T-helper 2 cell treated with Interferon-gamma antibody and Interleukin-4, amounts not matched to agents 100 ng/mL and 5 ng/mL, for 36 hours (primary cell): ENCODE measurements at regions not wholly inside any gene's neighbourhood (a gene's known extent, or its start where the extent isn't known, plus 50 kb on each side); places are given as distances from the start of the nearest gene placed in this dataset.

ENCODE experiments used
- intact Hi-C: fragments of 100-400 bp; cut with micrococcal nuclease; formaldehyde crosslinking; loops from one replicate; pipeline ENCODE4 v1.15.1; 2023

DNA sequence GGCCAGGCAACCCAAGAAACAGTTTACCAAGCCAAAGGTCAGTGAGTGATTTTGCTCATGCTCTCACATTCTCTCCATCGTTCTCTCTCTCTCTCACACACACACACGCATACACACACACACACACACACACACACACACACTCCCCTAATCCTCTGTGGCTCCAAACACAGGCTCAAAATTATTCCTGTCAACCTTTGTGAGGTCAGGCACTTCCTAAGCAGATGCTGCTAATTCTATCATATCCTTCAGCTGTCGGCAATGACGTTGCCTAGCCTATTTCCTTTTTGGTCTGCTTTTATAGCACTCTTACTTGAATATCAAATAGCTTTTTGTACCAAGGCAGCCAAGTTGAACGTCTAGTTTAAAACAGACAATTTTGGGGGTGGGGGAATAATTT, 98.9 kb upstream of the EGLN3 start:
- intact Hi-C loops, result loop anchor here (10.0 kb wide), 1 partner anchor 1975 kb away; the partner anchor contains the start of gene ARHGAP5

DNA sequence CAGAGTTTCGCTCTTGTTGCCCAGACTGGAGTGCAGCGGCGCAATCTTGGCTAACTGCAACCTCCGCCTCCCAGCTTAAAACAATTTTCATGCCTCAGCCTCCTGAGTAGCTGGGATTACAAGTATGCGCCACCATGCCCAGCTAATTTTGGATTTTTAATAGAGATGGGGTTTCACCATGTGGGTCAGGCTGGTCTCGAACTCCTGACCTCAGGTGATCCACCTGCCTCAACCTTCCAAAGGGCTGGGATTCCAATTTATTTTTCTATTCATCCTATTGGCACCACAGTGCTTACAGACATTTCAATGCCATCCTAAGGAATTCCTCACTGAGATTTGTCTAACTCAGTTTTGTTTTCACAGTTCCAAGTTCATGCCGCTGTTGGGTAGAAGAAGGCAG, 98.3 kb upstream of the EGLN3 start:
- intact Hi-C loops, result loop anchor here (10.0 kb wide), 1 partner anchor 1974 kb away; the partner anchor contains the start of gene ARHGAP5

DNA sequence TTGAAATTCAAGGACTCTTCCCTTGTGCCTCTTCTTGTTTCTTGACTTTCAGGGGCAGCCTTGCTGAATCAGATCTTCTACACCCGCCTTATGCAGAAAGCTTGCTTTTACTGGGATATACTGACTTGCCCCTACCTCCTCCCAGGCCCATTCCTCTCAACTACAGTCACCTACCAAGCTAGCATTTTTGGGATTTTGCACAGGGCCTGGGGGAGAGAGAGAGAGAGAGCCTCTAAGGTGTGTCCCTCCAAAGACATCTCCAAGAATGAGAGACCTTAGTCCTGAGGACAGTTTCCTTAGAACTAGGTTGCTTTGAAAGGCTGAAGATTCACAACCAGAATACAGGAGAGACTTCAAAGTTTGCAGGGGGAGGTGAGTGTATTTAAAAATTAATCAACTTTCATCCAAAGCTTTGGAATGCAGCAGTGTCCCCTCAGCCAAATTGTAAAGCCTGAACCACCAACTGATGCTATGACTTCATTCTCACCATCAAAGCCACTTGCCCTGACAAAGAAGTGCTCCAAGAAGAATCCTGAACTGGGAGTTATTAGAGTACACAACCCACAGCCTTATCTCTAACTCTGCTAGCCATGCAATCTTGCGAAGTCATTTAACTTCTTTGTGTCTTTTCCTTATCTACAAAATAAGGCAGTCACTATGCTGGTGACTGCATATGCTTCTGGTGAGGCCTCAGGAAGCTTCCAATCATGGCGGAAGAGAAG, 96.1 kb upstream of the EGLN3 start:
- intact Hi-C loops, result loop anchor here (10.0 kb wide), 1 partner anchor 1972 kb away; the partner anchor contains the start of gene ARHGAP5

DNA sequence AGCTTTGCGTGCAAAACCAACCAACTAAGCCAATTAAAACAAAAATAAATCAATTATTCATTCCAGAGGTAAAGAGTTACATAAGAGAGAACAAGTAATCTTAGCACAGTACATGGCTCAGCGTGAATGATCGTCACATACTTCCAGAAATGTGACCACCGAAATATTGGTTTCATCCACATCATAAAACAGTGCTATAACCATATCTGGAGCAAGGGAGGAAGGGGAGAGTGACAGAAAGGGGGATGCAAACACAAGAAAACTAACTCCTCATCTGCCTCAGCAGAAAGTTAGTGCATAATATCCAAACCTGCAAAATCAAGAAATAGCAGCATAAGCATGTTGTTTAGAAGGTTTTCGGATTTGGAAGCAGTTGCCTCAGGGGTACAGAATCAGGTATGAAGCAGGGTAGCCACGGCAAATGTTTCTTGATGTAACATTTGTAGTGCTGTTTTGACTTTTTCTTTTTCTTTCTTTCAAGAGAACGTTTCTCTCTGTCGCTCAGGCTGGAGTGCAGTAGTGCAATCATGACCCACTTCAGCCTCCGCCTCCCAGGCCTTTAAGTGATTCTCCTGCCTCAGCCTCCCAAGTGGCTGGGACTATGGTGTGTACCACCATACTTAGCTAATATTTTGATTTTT, 93.9 kb upstream of the EGLN3 start:
- intact Hi-C loops, result loop anchor here (5.0 to 10.0 kb wide), 2 partner anchors 92 to 1970 kb away; partner anchors contain the start of genes ARHGAP5 and EGLN3

DNA sequence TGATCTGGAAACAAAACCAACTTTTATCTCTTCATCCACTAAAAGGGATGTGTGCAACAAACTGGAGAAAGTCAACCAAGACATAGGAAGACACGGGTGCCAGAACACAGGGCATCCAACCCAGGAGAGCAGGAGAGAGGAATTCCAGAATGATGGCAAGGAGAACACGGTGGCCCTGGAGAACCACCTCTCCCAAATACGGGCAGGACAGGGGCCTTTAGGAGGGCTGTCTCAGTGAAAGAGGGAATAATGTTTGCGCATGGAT, 93.4 kb upstream of the EGLN3 start:
- intact Hi-C loops, result loop anchor here (5.0 to 10.0 kb wide), 2 partner anchors 92 to 1970 kb away; partner anchors contain the start of genes ARHGAP5 and EGLN3

DNA sequence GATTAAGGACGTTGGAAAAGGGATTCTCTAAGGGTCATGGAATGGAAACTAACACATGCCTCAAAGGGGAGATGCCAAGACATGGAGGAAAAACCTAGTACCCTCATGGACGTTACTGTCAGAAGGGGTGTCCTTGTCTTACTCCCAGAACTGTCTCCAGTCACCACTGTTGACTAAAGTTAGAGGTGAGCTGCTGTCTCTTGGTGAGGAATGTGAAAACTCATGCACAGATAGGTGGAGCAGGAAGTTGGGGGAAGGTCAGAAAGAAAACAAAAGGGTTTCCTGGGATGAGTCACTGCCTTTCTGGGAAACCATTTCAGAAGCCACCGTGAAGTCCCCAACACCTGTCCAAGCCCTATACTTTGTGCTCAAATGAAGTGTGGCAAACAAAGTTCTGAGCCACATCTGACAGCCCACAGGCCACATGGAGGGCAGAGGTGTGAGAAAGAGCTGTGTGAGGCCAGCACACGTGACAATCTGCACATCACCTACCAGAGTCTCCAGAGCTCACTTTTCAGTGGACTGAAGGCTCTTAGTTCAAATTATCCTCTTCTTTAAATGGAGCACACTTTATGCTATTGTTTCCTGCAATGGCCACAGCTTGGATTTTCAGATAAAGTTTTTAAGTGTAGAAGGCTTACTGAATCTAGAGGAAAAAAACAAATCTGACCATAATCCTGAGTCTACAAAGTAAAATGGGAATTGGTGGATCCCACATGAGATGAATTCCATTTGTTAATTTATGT, 92.9 kb upstream of the EGLN3 start:
- intact Hi-C loops, result loop anchor here (2.0 to 10.0 kb wide), 5 partner anchors 15 to 1969 kb away; partner anchors contain the start of genes ARHGAP5 and EGLN3

DNA sequence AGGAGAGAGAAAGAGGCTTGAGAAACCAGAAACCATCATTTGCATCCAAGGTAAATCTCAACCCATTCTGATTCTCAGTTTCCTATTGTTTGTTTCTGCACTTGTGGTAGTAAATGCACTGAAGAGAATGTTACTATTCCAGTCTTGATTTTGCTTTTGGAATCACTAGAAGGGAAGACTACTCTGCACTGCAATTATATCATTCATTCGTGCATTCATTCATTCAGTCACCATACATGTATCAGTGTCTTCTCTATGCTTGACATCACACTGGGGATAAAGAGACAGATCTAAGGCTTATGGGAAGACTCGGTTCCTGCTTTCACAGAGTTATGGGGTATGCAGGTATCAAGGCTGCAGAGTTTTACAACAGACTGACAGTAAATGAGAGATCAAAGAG, 90.3 kb upstream of the EGLN3 start:
- intact Hi-C loops, result loop anchor here (5.0 to 10.0 kb wide), 2 partner anchors 89 to 1966 kb away; partner anchors contain the start of genes ARHGAP5 and EGLN3

DNA sequence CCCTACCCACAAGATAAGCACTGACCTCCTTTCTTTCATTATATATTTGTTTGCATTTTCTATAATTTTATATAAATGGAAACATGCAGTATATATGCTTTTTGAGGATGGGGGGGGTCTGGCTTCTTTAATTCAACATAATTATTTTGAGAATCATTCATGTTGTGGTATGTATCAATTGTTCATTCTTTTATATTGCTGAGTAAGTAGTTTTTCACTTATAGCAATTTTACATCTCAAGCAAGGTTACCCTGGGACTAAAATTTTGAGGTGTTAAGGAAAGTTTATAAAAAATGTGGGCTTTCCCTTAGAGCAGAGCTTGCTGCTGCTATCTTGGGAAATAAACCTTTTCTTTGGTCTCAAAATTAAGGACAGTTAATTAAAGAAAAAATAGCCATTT, 89.9 kb upstream of the EGLN3 start:
- intact Hi-C loops, result loop anchor here (5.0 to 10.0 kb wide), 2 partner anchors 88 to 1966 kb away; partner anchors contain the start of genes ARHGAP5 and EGLN3

DNA sequence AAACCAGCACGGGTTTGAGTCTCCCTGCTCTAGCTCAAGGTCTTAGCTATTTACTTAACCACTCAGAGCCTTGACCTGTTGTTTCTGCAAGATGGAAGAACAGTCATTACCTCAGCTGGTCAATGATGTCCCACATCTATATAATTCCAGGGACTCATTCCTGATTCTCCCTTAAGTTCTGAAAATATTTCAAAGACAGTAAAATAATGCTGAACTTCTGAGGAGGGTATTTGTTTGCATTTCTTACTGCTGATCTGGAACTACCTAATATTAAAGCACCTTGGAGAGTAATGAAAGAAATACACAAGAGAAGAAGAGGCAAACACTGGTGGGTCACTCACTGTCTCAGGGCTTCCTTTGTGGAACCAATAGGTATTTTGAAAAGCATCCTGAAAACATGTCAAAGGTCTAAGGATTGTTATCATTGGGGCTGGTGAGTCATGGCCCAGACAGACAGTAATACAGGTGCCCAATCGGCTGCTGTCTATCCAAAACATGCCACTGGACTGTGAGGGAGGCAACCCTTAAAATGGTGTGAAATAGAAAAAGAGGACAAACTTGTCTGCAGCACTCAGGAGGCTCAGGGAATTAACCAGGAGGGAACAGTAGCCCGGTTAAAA, 88.7 kb upstream of the EGLN3 start:
- intact Hi-C loops, result loop anchor here (5.0 to 10.0 kb wide), 2 partner anchors 87 to 1965 kb away; partner anchors contain the start of genes ARHGAP5 and EGLN3

DNA sequence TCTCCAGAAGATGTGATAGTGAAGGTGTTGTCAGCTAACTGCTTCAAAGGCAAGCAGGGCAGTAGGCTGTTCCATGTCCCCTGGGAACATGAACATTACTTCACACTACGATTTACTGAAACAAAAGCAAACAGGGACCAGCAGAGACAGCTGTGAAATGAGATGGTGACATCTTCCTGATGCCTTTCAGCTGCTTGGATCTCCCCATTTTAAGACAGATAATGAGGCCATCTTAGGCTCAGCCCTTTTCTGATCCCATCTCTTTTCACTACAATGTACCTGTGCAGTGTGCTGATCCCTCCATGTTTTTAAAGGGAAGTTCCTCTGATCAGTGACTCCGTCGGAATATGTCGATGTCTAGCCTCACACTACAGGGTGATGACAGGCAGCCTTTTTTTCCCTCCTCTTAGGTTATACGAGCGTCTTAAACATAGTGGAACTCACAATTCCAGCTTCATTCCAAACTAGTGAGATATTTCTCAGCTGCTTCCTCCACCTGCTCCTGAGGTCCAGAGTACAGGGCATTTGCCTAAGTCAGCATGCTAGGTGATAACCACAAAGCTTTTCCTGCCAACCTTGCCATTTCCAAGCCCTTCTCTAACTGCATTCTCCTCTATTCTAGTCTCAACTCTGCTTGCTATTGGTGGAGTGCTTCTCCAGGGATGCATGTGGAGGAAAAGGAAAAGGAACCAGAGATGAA, 87.6 kb upstream of the EGLN3 start:
- intact Hi-C loops, result no loop called here

DNA sequence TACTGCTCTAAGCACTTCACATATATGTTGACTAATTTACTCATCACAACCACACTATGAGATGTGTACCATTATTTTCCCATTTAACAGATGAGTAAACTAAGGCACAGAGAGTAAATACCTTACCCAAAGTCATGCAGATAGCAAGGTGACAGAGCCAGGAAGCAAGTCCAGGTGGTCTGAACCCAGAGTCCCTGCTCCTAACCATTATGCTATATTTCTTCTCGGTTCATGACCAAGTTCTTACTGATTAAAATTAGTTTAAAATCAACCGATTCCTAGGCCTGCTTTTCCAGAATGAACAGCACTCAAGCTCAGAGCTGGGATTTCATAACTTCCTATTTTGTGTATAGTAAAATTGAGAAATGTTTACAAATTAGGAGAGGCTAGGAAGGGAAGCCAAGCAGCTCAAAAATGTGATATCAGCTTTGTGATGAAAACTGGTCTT, 85.5 kb upstream of the EGLN3 start:
- intact Hi-C loops, result no loop called here

DNA sequence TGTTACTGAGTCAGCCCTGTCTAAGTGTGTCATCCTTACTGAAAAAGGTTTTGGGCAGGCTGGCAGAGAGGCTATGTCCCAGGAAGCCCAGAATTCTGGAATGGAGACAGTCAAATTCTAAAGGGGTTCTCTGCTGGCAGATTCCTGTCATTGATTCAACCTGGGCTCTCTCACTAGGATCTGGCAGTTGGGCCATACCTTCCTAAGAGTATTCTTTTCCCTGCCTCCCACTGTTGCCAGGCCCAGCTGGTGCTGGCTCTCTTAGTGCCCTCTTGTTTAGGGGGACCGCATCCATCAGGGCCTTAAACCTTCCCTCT, 85.0 kb upstream of the EGLN3 start:
- intact Hi-C loops, result no loop called here

DNA sequence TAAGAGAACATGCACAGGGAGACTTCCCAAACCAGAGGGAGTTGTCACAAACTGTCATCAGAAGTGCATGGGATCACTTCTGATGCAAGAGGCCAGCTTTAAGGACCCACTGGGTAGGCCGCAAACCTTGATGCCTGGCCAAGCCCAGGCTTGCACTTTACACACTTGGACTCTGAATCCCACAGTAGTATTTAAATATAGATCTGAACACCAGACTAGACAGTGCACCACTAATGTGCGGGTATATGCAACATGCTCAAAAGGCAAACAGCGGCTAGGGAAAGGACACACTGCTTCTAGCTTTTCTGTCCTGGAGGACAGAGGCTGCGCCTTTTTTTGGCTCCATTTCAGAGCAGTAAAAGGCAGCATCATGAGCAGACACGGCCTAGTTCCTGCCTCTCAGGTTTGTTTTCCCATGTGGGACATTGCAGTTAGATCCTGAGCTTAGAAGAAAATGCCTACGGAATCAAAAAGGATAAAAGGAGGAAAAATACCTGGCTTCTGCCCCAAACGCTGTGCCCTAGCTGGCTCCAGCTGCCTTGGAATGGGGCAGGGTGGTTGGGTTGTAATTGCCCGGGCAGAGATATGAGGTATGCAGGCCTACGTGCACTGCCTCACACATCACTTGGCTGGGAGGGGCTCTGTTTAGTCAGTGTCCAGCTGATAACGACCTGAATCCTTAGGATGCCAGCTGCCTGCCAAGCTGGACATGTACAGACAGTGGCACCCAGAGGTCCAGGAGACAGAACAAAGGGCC, 84.5 kb upstream of the EGLN3 start:
- intact Hi-C loops, result no loop called here

DNA sequence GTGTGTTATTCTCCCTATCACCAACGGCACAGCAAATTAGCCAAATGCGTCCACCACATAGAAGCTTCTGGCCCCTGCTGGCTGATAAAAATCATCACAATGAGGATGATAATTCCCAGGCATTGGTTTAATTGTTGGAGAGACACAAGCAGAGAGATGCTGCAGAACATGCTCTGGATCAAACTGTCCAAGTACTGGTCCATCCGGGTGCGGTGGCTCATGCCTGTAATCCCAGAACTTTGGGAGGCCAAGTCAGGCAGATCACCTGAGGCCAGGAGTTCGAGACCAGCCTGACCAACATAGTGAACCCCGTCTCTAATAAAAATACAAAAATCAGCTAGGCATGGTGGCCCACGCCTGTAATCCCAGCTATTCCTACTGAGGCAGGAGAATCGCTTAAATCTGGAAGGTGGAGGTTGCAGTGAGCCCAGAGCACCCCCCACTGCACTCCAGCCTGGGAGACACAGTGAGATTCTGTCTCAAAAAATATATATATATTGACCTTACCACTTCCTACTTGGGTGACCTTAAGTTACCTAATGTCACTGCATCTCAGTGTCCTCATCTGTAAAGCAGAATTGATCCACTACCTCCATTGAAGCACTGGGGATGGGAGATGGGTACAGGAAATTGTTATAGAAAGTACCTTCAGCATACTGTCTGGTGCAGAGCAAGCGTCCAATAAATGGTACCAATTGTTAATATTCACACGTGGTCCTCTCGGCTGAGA, 83.7 kb upstream of the EGLN3 start:
- intact Hi-C loops, result no loop called here

DNA sequence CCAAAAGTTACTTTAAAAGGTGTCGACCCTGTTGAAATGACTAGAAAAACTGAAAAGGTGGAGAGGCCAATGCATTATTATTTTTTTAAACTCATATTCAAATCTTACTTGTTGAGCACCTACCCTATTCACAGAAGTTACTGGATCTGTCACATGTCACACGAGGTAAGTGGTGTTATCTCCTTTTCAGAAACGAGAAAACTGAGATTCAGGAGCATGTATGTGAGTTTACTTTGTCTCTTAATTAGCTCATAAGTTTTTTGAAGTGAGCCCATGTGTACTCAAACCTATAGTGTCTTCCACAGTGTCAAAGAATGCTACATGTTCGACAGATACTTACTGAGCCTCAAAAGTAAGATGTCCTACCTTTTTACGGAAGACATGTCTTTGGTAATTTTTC, 81.8 kb upstream of the EGLN3 start:
- intact Hi-C loops, result no loop called here

DNA sequence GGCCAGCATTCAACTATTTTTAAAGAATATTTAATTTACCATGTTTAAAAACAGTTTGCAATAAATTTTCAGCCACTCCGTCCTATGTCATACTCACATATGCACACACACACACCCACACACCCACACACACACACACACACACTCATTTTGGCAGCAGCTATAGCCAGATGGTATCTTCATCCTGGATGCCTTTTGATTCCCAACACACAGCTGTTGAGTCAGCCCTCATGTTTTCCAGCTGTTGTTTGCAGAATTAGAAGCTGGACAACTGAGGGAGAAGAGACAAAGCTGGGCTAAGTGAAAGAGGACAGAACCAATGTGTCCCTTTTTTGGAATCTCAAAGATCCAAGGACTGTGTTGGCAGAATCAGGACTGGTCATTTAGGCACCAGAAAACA, 80.0 kb upstream of the EGLN3 start:
- intact Hi-C loops, result no loop called here

DNA sequence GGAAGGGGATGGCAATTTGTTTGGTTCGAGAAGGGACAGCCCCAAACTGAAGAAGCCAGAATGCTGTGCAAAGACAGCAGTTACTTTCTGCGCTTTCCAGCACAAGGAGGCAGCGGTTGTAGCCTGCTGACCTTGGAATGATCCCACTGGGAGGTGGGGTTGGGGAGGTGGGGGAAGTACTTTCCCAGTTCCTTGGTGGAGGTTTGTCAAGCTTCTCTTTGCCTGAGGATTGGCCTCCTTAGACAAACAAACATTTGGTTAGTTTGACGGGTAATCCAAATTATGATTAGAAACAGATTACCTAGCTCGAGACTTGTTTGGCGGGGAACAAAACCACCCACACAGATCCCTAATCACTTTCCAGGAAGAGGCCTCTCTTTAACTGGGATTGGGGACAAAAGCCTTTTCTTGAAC, 79.1 kb upstream of the EGLN3 start:
- intact Hi-C loops, result no loop called here

DNA sequence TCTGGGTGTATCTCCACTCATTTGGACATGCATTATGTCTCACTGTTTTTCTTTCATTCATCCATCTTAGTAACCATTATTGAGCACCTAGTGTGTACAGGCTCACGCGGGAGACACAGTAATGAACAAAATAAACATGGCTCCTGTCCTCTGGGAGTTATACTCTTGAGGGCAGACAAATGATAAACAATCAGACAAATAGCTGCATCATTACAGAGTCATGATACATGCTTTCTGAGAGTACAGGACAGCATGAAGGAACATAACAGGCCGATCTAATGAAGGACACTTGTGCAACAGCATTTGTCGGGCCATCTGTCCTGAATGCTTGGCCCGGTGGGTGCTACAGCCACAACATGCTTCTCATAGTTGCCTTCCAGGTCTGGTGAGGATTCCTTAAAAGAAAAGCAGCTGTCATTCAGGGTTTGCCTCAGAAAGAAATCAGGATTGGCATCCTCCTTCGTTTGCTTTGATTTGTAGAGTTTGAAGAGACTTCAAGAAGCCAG, 77.2 kb upstream of the EGLN3 start:
- intact Hi-C loops, result no loop called here
